OCI-LY1 (cell line): ENCODE measurements at regions not wholly inside any gene's neighbourhood (a gene's known extent, or its start where the extent isn't known, plus 50 kb on each side); places are given as distances from the start of the nearest gene placed in this dataset.

Experiments used
- H2AFZ ChIP-seq: fragments of 200-600 bp; sonication (generic), shearing (Covaris generic); 2 replicates; pipeline ENCODE4 v1.6.0; 2014; ENCODE audit warnings: antibody characterized with exemption, mild to moderate bottlenecking, low read length
- H3F3A ChIP-seq: fragments of 200-600 bp; sonication (generic), shearing (Covaris generic); 2 replicates; pipeline ENCODE4 v1.6.0; 2014; ENCODE audit warnings: mild to moderate bottlenecking, antibody characterized with exemption, low read length, moderate library complexity; ENCODE audit not compliant: insufficient read depth
- H3K27ac ChIP-seq: fragments of 200-600 bp; sonication (generic); 2 replicates; pipeline ENCODE4 v1.5.1; 2014; ENCODE audit warnings: low read length, mixed run types, mild to moderate bottlenecking, low read depth; ENCODE audit not compliant: poor library complexity, severe bottlenecking
- H3K27me3 ChIP-seq: fragments of 200-600 bp; sonication (generic); 2 replicates; pipeline ENCODE4 v1.6.0; 2014; ENCODE audit warnings: antibody characterized with exemption, mild to moderate bottlenecking, low read length, moderate library complexity; ENCODE audit not compliant: insufficient read depth
- H3K36me3 ChIP-seq: fragments of 200-600 bp; sonication (generic); 2 replicates; pipeline ENCODE4 v1.6.1; 2014; ENCODE audit warnings: mild to moderate bottlenecking, antibody characterized with exemption, low read length, moderate library complexity, mixed read lengths; ENCODE audit not compliant: insufficient read depth
- H3K4me1 ChIP-seq: fragments of 200-600 bp; sonication (generic); 2 replicates; pipeline ENCODE4 v1.5.1; 2014; ENCODE audit warnings: mild to moderate bottlenecking, low read length, moderate library complexity; ENCODE audit not compliant: insufficient read depth, severe bottlenecking
- H3K4me2 ChIP-seq: fragments of 200-600 bp; sonication (generic), shearing (Covaris generic); 2 replicates; pipeline ENCODE4 v1.6.1; 2014; ENCODE audit warnings: low read length
- H3K4me3 ChIP-seq: fragments of 200-600 bp; sonication (generic); 2 replicates; pipeline ENCODE4 v1.5.1; 2014; ENCODE audit warnings: low read length, low read depth, mild to moderate bottlenecking, mixed read lengths; ENCODE audit not compliant: poor library complexity, severe bottlenecking
- H3K79me2 ChIP-seq: fragments of 200-600 bp; shearing (Covaris generic); 2 replicates; pipeline ENCODE4 v1.6.1; 2016; ENCODE audit warnings: mixed run types, low read length, mixed read lengths; ENCODE audit not compliant: insufficient read depth
- H3K9ac ChIP-seq: fragments of 200-600 bp; sonication (generic), shearing (Covaris generic); 2 replicates; pipeline ENCODE4 v1.6.1; 2014; ENCODE audit warnings: mild to moderate bottlenecking, low read length, mixed read lengths
- H3K9me2 ChIP-seq: fragments of 200-600 bp; sonication (generic), shearing (Covaris generic); 2 replicates; pipeline ENCODE4 v1.6.1; 2014; ENCODE audit warnings: low read depth, mild to moderate bottlenecking, low read length, mixed read lengths
- H3K9me3 ChIP-seq: fragments of 200-600 bp; shearing (Covaris generic); 2 replicates; pipeline ENCODE4 v1.6.1; 2014; ENCODE audit warnings: low read length, mixed read lengths
- H4K20me1 ChIP-seq: fragments of 200-600 bp; sonication (generic), shearing (Covaris generic); 2 replicates; pipeline ENCODE4 v1.6.0; 2016; ENCODE audit warnings: mild to moderate bottlenecking, low read length; ENCODE audit not compliant: insufficient read depth
- CTCF ChIP-seq: fragments of 200-600 bp; sonication (generic), shearing (Covaris generic); IDR thresholded peaks from 2 replicates; pipeline ENCODE4 v1.5.1; 2017; ENCODE audit warnings: mild to moderate bottlenecking, antibody characterized with exemption, low read length, moderate library complexity, mixed read lengths
- EZH2 ChIP-seq: fragments of 200-600 bp; sonication (generic), shearing (Covaris generic); IDR thresholded peaks from 2 replicates; pipeline ENCODE4 v1.8.0; 2017; ENCODE audit warnings: borderline replicate concordance, mixed run types, mild to moderate bottlenecking, antibody characterized with exemption, low read length, moderate library complexity, mixed read lengths

GRCh38 chr14:94702629-94703028 lies 67.3 kb downstream of the GSC start:
- H3F3A ChIP-seq: no peaks in the 10 kb centered on the region
- H3K9me3 ChIP-seq: no peaks in the 10 kb centered on the region
- H3K4me1 ChIP-seq: no peaks in the 10 kb centered on the region
- no peak overlapping the region for H2AFZ ChIP-seq
- H3K4me2 ChIP-seq: no peak overlapping the region
- H3K9me2 ChIP-seq: no peaks in the 10 kb centered on the region
- no peak overlapping the region for H3K27ac ChIP-seq
- no peak overlapping the region for H3K4me3 ChIP-seq
- no peak overlapping the region for H3K9ac ChIP-seq
- no peaks in the 10 kb centered on the region for H3K79me2 ChIP-seq
- H3K27me3 ChIP-seq: no peaks in the 10 kb centered on the region; the same call in 1 of the 2 replicates
- no peak for TF ChIP-seq CTCF
- TF ChIP-seq EZH2: no peak
- H4K20me1 ChIP-seq: no peaks in the 10 kb centered on the region
- no peaks in the 10 kb centered on the region for H3K36me3 ChIP-seq

- Histone ChIP-seq H3F3A (no peaks in the 10 kb centered on the region), H3K4me2 (no peak overlapping the region), H3K9me3 (no peaks in the 10 kb centered on the region), H3K9ac (no peak overlapping the region), H3K4me3 (no peak overlapping the region), H3K27ac (no peak overlapping the region), H3K27me3 (no peaks in the 10 kb centered on the region; the same call in 1 of the 2 replicates), H2AFZ (no peak overlapping the region), H3K79me2 (no peaks in the 10 kb centered on the region), H3K4me1 (no peaks in the 10 kb centered on the region), H3K9me2 (no peaks in the 10 kb centered on the region), H3K36me3 (no peaks in the 10 kb centered on the region), H4K20me1 (no peaks in the 10 kb centered on the region)
- TF ChIP-seq CTCF (no peak), EZH2 (no peak)
These were observed 68.0 kb downstream of the GSC start for GRCh38 chr14:94701861-94702370.

GRCh38 chr14:94700336-94700735 lies 69.6 kb downstream of the GSC start:
- no peak overlapping the region for H3K4me2 ChIP-seq
- H3K4me1 ChIP-seq: no peaks in the 10 kb centered on the region
- H3K9ac ChIP-seq: no peak overlapping the region
- TF ChIP-seq CTCF (no peak), EZH2 (no peak)
- no peaks in the 10 kb centered on the region for H3K9me3 ChIP-seq
- no peak overlapping the region for H3K4me3 ChIP-seq
- no peaks in the 10 kb centered on the region; the same call in 1 of the 2 replicates for H3K27me3 ChIP-seq
- H3K27ac ChIP-seq: no peak overlapping the region
- H3K36me3 ChIP-seq: no peaks in the 10 kb centered on the region
- no peaks in the 10 kb centered on the region for H3K9me2 ChIP-seq
- H2AFZ ChIP-seq: no peak overlapping the region
- H4K20me1 ChIP-seq: no peaks in the 10 kb centered on the region
- no peaks in the 10 kb centered on the region for H3F3A ChIP-seq
- no peaks in the 10 kb centered on the region for H3K79me2 ChIP-seq
